ENCODE measurements at regions not wholly inside any gene's neighbourhood (a gene's known extent, or its start where the extent isn't known, plus 50 kb on each side); places are given as distances from the start of the nearest gene placed in this dataset.

DNA sequence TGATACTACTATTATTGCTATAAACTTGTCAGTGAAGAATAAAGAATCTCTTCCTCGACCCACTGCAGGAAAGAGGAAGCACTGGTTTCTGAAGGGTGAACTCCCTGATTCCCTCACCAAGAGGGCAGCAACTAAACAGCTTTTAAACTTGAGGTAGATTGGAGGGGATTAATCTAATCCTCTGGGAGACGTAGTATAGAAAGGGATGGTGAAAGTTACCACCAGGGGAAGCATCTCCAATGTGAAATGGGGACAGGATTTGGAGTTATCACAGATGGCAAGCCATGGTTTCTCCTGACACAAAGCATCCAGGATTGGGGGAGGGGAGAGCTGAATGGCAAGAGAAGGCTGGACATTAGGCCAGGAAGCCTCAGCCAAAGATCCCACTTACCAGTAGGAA is 62.7 kb upstream of the PTPN13 start:
- H3K27ac Mint-ChIP-seq = no peak overlapping the region
- no peak overlapping the region for H3K4me3 Mint-ChIP-seq
- H3K27ac ChIP-seq (ENCODE audit: low read depth, low read length) = no peak overlapping the region
- no peak overlapping the region for H3K9ac ChIP-seq (ENCODE audit: extremely low read depth, low read length, poor library complexity, severe bottlenecking)
- 71 to 90% methylated on average over 1 to 2 of the region's 2 CpGs for WGBS, 2 experiments (ENCODE audit: insufficient coverage in 1 of 2, insufficient read length in 1 of 2)
- no peaks in the 10 kb centered on the region for H3K36me3 ChIP-seq (ENCODE audit: control insufficient read depth, insufficient read depth, low read length)
- no peaks in the 10 kb centered on the region for H3K36me3 Mint-ChIP-seq (ENCODE audit: low read depth)
- H3K4me1 ChIP-seq (ENCODE audit: control insufficient read depth, insufficient read depth, low read length) = no peaks in the 10 kb centered on the region
- no peak overlapping the region for H3K4me3 ChIP-seq (ENCODE audit: low read length)
- peaks cover 20% of the 10 kb centered on the region for H3K4me1 Mint-ChIP-seq
- no peaks in the 10 kb centered on the region for H3K9me3 ChIP-seq (ENCODE audit: control insufficient read depth, low read length)
- TF ChIP-seq, protein P1, sequence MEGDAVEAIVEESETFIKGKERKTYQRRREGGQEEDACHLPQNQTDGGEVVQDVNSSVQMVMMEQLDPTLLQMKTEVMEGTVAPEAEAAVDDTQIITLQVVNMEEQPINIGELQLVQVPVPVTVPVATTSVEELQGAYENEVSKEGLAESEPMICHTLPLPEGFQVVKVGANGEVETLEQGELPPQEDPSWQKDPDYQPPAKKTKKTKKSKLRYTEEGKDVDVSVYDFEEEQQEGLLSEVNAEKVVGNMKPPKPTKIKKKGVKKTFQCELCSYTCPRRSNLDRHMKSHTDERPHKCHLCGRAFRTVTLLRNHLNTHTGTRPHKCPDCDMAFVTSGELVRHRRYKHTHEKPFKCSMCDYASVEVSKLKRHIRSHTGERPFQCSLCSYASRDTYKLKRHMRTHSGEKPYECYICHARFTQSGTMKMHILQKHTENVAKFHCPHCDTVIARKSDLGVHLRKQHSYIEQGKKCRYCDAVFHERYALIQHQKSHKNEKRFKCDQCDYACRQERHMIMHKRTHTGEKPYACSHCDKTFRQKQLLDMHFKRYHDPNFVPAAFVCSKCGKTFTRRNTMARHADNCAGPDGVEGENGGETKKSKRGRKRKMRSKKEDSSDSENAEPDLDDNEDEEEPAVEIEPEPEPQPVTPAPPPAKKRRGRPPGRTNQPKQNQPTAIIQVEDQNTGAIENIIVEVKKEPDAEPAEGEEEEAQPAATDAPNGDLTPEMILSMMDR (conservative IDR thresholded peaks at IDR 0.05) = peak; percentile 68
- H3K27me3 ChIP-seq (ENCODE audit: control insufficient read depth, insufficient read depth, low read length, poor library complexity, severe bottlenecking) = no peaks in the 10 kb centered on the region
- no peaks in the 10 kb centered on the region for H3K27me3 Mint-ChIP-seq (ENCODE audit: insufficient read depth)
- no peak for DNase-seq
- H3K9me3 Mint-ChIP-seq = no peaks in the 10 kb centered on the region

DNA sequence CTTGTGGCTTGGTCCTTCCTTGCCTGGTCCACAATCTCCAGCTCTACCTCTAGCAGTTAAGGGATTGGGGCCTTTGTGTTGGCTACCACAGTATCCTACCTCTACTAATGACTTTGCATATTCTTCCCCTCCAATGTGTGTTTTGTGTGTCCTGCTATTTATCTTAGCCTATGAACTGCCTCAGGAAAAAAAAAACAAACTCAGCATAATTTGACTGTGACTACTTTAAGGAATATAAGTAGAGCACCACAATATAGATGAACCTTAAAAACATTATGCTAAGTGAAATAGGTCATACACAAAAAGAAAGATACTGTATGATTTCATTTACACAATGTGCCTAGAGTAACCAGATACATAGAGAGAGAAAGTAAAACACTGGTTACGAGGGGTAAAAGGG is 61.3 kb upstream of the PTPN13 start:
- Histone ChIP-seq H3K27ac (ENCODE audit: low read depth, low read length) (no peak overlapping the region), H3K27me3 (ENCODE audit: control insufficient read depth, insufficient read depth, low read length, poor library complexity, severe bottlenecking) (no peaks in the 10 kb centered on the region), H3K9ac (ENCODE audit: extremely low read depth, low read length, poor library complexity, severe bottlenecking) (no peak overlapping the region), H3K36me3 (ENCODE audit: control insufficient read depth, insufficient read depth, low read length) (no peaks in the 10 kb centered on the region), H3K4me3 (ENCODE audit: low read length) (no peak overlapping the region), H3K4me1 (ENCODE audit: control insufficient read depth, insufficient read depth, low read length) (no peaks in the 10 kb centered on the region), H3K9me3 (ENCODE audit: control insufficient read depth, low read length) (no peaks in the 10 kb centered on the region)
- no peaks in the 10 kb centered on the region for H3K9me3 Mint-ChIP-seq
- H3K27ac Mint-ChIP-seq = no peak overlapping the region
- no peaks in the 10 kb centered on the region for H3K27me3 Mint-ChIP-seq (ENCODE audit: insufficient read depth)
- H3K4me1 Mint-ChIP-seq = peaks cover 20% of the 10 kb centered on the region
- DNase-seq = no peak
- 92 to 100% methylated on average over 1 of the region's 1 CpG for WGBS, 2 experiments (ENCODE audit: insufficient coverage in 1 of 2, insufficient read length in 1 of 2)
- no peak overlapping the region for H3K4me3 Mint-ChIP-seq
- H3K36me3 Mint-ChIP-seq (ENCODE audit: low read depth) = peaks cover 5% of the 10 kb centered on the region
- TF ChIP-seq, protein P1 (conservative IDR thresholded peaks at IDR 0.05) = no peak

DNA sequence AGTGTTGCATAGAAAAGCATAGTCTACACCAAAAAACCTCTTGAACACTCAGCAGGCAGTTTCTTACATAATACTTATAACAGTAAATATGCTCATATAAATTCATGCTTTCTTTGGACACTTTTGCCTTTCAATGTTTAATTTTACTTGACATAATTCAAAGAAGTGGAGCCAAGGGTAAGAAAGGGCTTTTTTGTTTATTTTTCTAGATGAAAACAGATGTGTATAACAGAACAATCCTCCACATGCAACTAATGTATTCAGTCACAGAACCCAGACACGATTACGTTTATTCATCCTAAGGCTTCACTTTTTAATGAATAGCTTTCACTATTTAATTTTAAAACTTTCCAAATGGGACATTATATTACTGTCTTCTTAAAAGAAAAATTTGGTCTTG is 58.0 kb upstream of the PTPN13 start:
- TF ChIP-seq, protein P1 (conservative IDR thresholded peaks at IDR 0.05) = no peak
- H3K9me3 ChIP-seq (ENCODE audit: control insufficient read depth, low read length) = no peaks in the 10 kb centered on the region
- no peak overlapping the region for H3K4me3 Mint-ChIP-seq
- H3K4me1 Mint-ChIP-seq = peaks cover 21% of the 10 kb centered on the region
- no peak overlapping the region for H3K27ac ChIP-seq (ENCODE audit: low read depth, low read length)
- WGBS, 2 experiments (ENCODE audit: insufficient coverage in 1 of 2, insufficient read length in 1 of 2) = 95% methylated on average over 2 of the region's 2 CpGs; no CpG with 5 or more reads in 1 of the 2 experiments
- H3K9ac ChIP-seq (ENCODE audit: extremely low read depth, low read length, poor library complexity, severe bottlenecking) = no peak overlapping the region
- H3K36me3 Mint-ChIP-seq (ENCODE audit: low read depth) = peaks cover 9% of the 10 kb centered on the region
- H3K27ac Mint-ChIP-seq = no peak overlapping the region
- no peak for DNase-seq
- no peaks in the 10 kb centered on the region for H3K27me3 ChIP-seq (ENCODE audit: control insufficient read depth, insufficient read depth, low read length, poor library complexity, severe bottlenecking)
- H3K27me3 Mint-ChIP-seq (ENCODE audit: insufficient read depth) = peaks cover 2% of the 10 kb centered on the region
- H3K4me3 ChIP-seq (ENCODE audit: low read length) = no peak overlapping the region
- no peaks in the 10 kb centered on the region for H3K36me3 ChIP-seq (ENCODE audit: control insufficient read depth, insufficient read depth, low read length)
- H3K9me3 Mint-ChIP-seq = peaks cover 4% of the 10 kb centered on the region
- H3K4me1 ChIP-seq (ENCODE audit: control insufficient read depth, insufficient read depth, low read length) = peaks cover 2% of the 10 kb centered on the region
